ENCODE measurements at regions not wholly inside any gene's neighbourhood (a gene's known extent, or its start where the extent isn't known, plus 50 kb on each side); places are given as distances from the start of the nearest gene placed in this dataset.
"Not testable (repeated sequence)": the region's sequence is repeated elsewhere in the genome, so short reads cannot be mapped to it uniquely, and the experiment has no call there.

- H3K27me3 Mint-ChIP-seq (ENCODE audit: low read depth) = no peaks in the 10 kb centered on the region
Measured at GRCh38 chr5:124823380-124823779, 76.9 kb upstream of the ZNF608 start.

GRCh38 chr5:124824637-124825158 lies 78.3 kb upstream of the ZNF608 start:
- no peaks in the 10 kb centered on the region for H3K27me3 Mint-ChIP-seq (ENCODE audit: low read depth)
- H3K9me3 Mint-ChIP-seq = no peaks in the 10 kb centered on the region
- no peak overlapping the region for H3K4me3 Mint-ChIP-seq (ENCODE audit: low read depth)
- H3K4me1 Mint-ChIP-seq (ENCODE audit: low read depth) = no peaks in the 10 kb centered on the region
- H3K36me3 Mint-ChIP-seq (ENCODE audit: low read depth) = no peaks in the 10 kb centered on the region
- intact Hi-C loops (cut with micrococcal nuclease) = no loop called here
- DNase-seq (ENCODE audit: low spot score) = no peak
- no peak overlapping the region for H3K27ac Mint-ChIP-seq

More at GRCh38 chr5:124823380-124823779, 76.9 kb upstream of the ZNF608 start:
- DNase-seq (ENCODE audit: low spot score) = no peak
- Mint-ChIP-seq H3K36me3 (ENCODE audit: low read depth) (no peaks in the 10 kb centered on the region), H3K4me3 (ENCODE audit: low read depth) (no peak overlapping the region), H3K9me3 (no peaks in the 10 kb centered on the region), H3K4me1 (ENCODE audit: low read depth) (no peaks in the 10 kb centered on the region), H3K27ac (no peak overlapping the region)
- intact Hi-C loops (cut with micrococcal nuclease) = no loop called here

- intact Hi-C loops (cut with micrococcal nuclease) = no loop called here
- Mint-ChIP-seq H3K27me3 (ENCODE audit: low read depth) (no peaks in the 10 kb centered on the region), H3K4me1 (ENCODE audit: low read depth) (no peaks in the 10 kb centered on the region), H3K9me3 (no peaks in the 10 kb centered on the region), H3K4me3 (ENCODE audit: low read depth) (no peak overlapping the region), H3K36me3 (ENCODE audit: low read depth) (no peaks in the 10 kb centered on the region), H3K27ac (no peak overlapping the region)
- DNase-seq (ENCODE audit: low spot score) = no peak
Measured at GRCh38 chr5:124825250-124825982, 79.0 kb upstream of the ZNF608 start.

- Mint-ChIP-seq H3K36me3 (ENCODE audit: low read depth) (no peaks in the 10 kb centered on the region), H3K9me3 (no peaks in the 10 kb centered on the region), H3K27me3 (ENCODE audit: low read depth) (no peaks in the 10 kb centered on the region), H3K4me1 (ENCODE audit: low read depth) (no peaks in the 10 kb centered on the region), H3K27ac (no peak overlapping the region), H3K4me3 (ENCODE audit: low read depth) (no peak overlapping the region)
- DNase-seq (ENCODE audit: low spot score) = no peak
- intact Hi-C loops (cut with micrococcal nuclease) = no loop called here
Measured at GRCh38 chr5:124825983-124826337, 79.5 kb upstream of the ZNF608 start.

- DNase-seq (ENCODE audit: low spot score) = no peak
- no peaks in the 10 kb centered on the region for H3K4me1 Mint-ChIP-seq (ENCODE audit: low read depth)
- H3K36me3 Mint-ChIP-seq (ENCODE audit: low read depth) = no peaks in the 10 kb centered on the region
- intact Hi-C loops (cut with micrococcal nuclease) = no loop called here
- H3K9me3 Mint-ChIP-seq = no peaks in the 10 kb centered on the region
- no peak overlapping the region for H3K4me3 Mint-ChIP-seq (ENCODE audit: low read depth)
- no peaks in the 10 kb centered on the region for H3K27me3 Mint-ChIP-seq (ENCODE audit: low read depth)
- H3K27ac Mint-ChIP-seq = no peak overlapping the region
Measured at GRCh38 chr5:124828731-124829234, 82.3 kb upstream of the ZNF608 start.

- Mint-ChIP-seq H3K9me3 (no peaks in the 10 kb centered on the region), H3K27ac (no peak overlapping the region), H3K36me3 (ENCODE audit: low read depth) (no peaks in the 10 kb centered on the region), H3K4me1 (ENCODE audit: low read depth) (no peaks in the 10 kb centered on the region), H3K27me3 (ENCODE audit: low read depth) (no peaks in the 10 kb centered on the region), H3K4me3 (ENCODE audit: low read depth) (no peak overlapping the region)
- intact Hi-C loops (cut with micrococcal nuclease) = no loop called here
- DNase-seq (ENCODE audit: low spot score) = no peak
Measured at GRCh38 chr5:124831687-124832240, 85.3 kb upstream of the ZNF608 start.

- Mint-ChIP-seq H3K36me3 (ENCODE audit: low read depth) (no peaks in the 10 kb centered on the region), H3K4me3 (ENCODE audit: low read depth) (no peak overlapping the region), H3K27ac (no peak overlapping the region), H3K4me1 (ENCODE audit: low read depth) (no peaks in the 10 kb centered on the region), H3K9me3 (no peaks in the 10 kb centered on the region), H3K27me3 (ENCODE audit: low read depth) (no peaks in the 10 kb centered on the region)
- intact Hi-C loops (cut with micrococcal nuclease) = no loop called here
- DNase-seq (ENCODE audit: low spot score) = no peak
Measured at GRCh38 chr5:124832510-124832909, 86.1 kb upstream of the ZNF608 start.

GRCh38 chr5:124836314-124836713 lies 89.9 kb upstream of the ZNF608 start:
- H3K4me1 Mint-ChIP-seq (ENCODE audit: low read depth); DNase-seq (ENCODE audit: low spot score); H3K9me3 Mint-ChIP-seq; H3K27ac Mint-ChIP-seq; intact Hi-C loops (cut with micrococcal nuclease); H3K4me3 Mint-ChIP-seq (ENCODE audit: low read depth); H3K36me3 Mint-ChIP-seq (ENCODE audit: low read depth); H3K27me3 Mint-ChIP-seq (ENCODE audit: low read depth): not testable (repeated sequence)

GRCh38 chr5:124839371-124839998 lies 93.0 kb upstream of the ZNF608 start:
- Mint-ChIP-seq H3K27ac (no peak overlapping the region), H3K4me3 (ENCODE audit: low read depth) (no peak overlapping the region), H3K27me3 (ENCODE audit: low read depth) (no peaks in the 10 kb centered on the region), H3K36me3 (ENCODE audit: low read depth) (no peaks in the 10 kb centered on the region), H3K4me1 (ENCODE audit: low read depth) (no peaks in the 10 kb centered on the region), H3K9me3 (no peaks in the 10 kb centered on the region)
- DNase-seq (ENCODE audit: low spot score) = no peak
- intact Hi-C loops (cut with micrococcal nuclease) = no loop called here

- no peak overlapping the region for H3K4me3 Mint-ChIP-seq (ENCODE audit: low read depth)
- H3K27me3 Mint-ChIP-seq (ENCODE audit: low read depth) = no peaks in the 10 kb centered on the region
- H3K4me1 Mint-ChIP-seq (ENCODE audit: low read depth) = no peaks in the 10 kb centered on the region
- no peaks in the 10 kb centered on the region for H3K36me3 Mint-ChIP-seq (ENCODE audit: low read depth)
- intact Hi-C loops (cut with micrococcal nuclease) = no loop called here
- no peak for DNase-seq (ENCODE audit: low spot score)
- H3K9me3 Mint-ChIP-seq = peaks cover 4% of the 10 kb centered on the region
- H3K27ac Mint-ChIP-seq = no peak overlapping the region
Measured at GRCh38 chr5:124841829-124842712, 95.6 kb upstream of the ZNF608 start.

- Mint-ChIP-seq H3K4me3 (ENCODE audit: low read depth) (no peak overlapping the region), H3K27me3 (ENCODE audit: low read depth) (no peaks in the 10 kb centered on the region), H3K9me3 (peaks cover 4% of the 10 kb centered on the region), H3K36me3 (ENCODE audit: low read depth) (no peaks in the 10 kb centered on the region), H3K27ac (no peak overlapping the region), H3K4me1 (ENCODE audit: low read depth) (no peaks in the 10 kb centered on the region)
- intact Hi-C loops (cut with micrococcal nuclease) = no loop called here
- DNase-seq (ENCODE audit: low spot score) = no peak
Measured at GRCh38 chr5:124842725-124843595, 96.5 kb upstream of the ZNF608 start.

GRCh38 chr5:124843596-124843899 lies 97.1 kb upstream of the ZNF608 start:
- no peak for DNase-seq (ENCODE audit: low spot score)
- intact Hi-C loops (cut with micrococcal nuclease) = no loop called here
- no peak overlapping the region for H3K27ac Mint-ChIP-seq
- H3K9me3 Mint-ChIP-seq = peaks cover 4% of the 10 kb centered on the region
- no peak overlapping the region for H3K4me3 Mint-ChIP-seq (ENCODE audit: low read depth)
- no peaks in the 10 kb centered on the region for H3K36me3 Mint-ChIP-seq (ENCODE audit: low read depth)
- no peaks in the 10 kb centered on the region for H3K27me3 Mint-ChIP-seq (ENCODE audit: low read depth)
- H3K4me1 Mint-ChIP-seq (ENCODE audit: low read depth) = no peaks in the 10 kb centered on the region

Measured in activated T-helper 2 cell treated with anti-CD3 and anti-CD28 coated beads, Interferon-gamma antibody, Interleukin-2, Interleukin-4, amounts not matched to agents 10 μg/mL and 5 μg/mL and 100 μg/mL, durations not matched to agents 14 hours and 24 hours and 36 hours (primary cell).